NT2/D1 (cell line): ENCODE measurements at regions not wholly inside any gene's neighbourhood (a gene's known extent, or its start where the extent isn't known, plus 50 kb on each side); places are given as distances from the start of the nearest gene placed in this dataset.

Experiments used
- SUZ12 ChIP-seq: IDR thresholded peaks from 2 replicates; pipeline ENCODE4 v1.6.1; 2011; ENCODE audit not compliant: insufficient read length, insufficient read depth; ENCODE audit errors: extremely low read depth
- YY1 ChIP-seq: IDR thresholded peaks from 2 replicates; pipeline ENCODE4 v1.6.1; 2011; ENCODE audit not compliant: insufficient read length, insufficient read depth
- ZNF274 ChIP-seq: IDR thresholded peaks from 2 replicates; pipeline ENCODE4 v1.6.1; 2011; ENCODE audit warnings: mild to moderate bottlenecking, low read depth, low read length

- no peak for TF ChIP-seq YY1
- TF ChIP-seq SUZ12, result no peak
- TF ChIP-seq ZNF274, result no peak
Measured at GRCh38 chr5:173680660-173681242, 64.3 kb upstream of the BOD1 start.
